ENCODE measurements at regions not wholly inside any gene's neighbourhood (a gene's known extent, or its start where the extent isn't known, plus 50 kb on each side); places are given as distances from the start of the nearest gene placed in this dataset.

- ATAC-seq (no peak), DNase-seq (ENCODE audit: low spot score) (no peak)
- peaks cover 12% of the 10 kb centered on the region for H3K4me1 Mint-ChIP-seq
- H3K27ac Mint-ChIP-seq, result no peak overlapping the region
- peaks cover 11% of the 10 kb centered on the region for H3K9me3 Mint-ChIP-seq
- H3K36me3 Mint-ChIP-seq, result peaks cover 9% of the 10 kb centered on the region
- H3K27me3 Mint-ChIP-seq (ENCODE audit: low read depth), result peaks cover 8% of the 10 kb centered on the region
- TF ChIP-seq GTF2I (CRISPR knock-in tag; conservative IDR thresholded peaks at IDR 0.05), result no peak
- TF ChIP-seq ESRRA (CRISPR knock-in tag; IDR thresholded peaks at IDR 0.05; ENCODE audit: borderline replicate concordance), result no peak
- TF ChIP-seq PRRX2 (CRISPR knock-in tag; IDR thresholded peaks at IDR 0.05), result no peak
- no peak for TF ChIP-seq PRDM15 (CRISPR knock-in tag; IDR thresholded peaks at IDR 0.05)
- TF ChIP-seq ZNF232 (CRISPR knock-in tag; IDR thresholded peaks at IDR 0.05), result no peak
- TF ChIP-seq ELF4 (CRISPR knock-in tag; IDR thresholded peaks at IDR 0.05; ENCODE audit: low read depth), result no peak
- no peak for TF ChIP-seq ZNF671 (CRISPR knock-in tag; IDR thresholded peaks at IDR 0.05)
- no peak for TF ChIP-seq ATF6 (CRISPR knock-in tag; IDR thresholded peaks at IDR 0.05)
- no peak for TF ChIP-seq IRF2 (CRISPR knock-in tag; IDR thresholded peaks at IDR 0.05; ENCODE audit: borderline replicate concordance, low read depth)
- POLR2A ChIA-PET, result no interaction called here
- CTCF ChIA-PET, result interaction anchor here (0.6 kb wide), 1 partner anchor 10 kb away, joined by 5 read pairs; no protein-coding TSS in a partner anchor
- H3K4me3 Mint-ChIP-seq, result no peak overlapping the region
These were observed 704.2 kb upstream of the TMEM132C start for GRCh38 chr12:127562816-127563215.

- DNase-seq (ENCODE audit: low spot score) (no peak), ATAC-seq (no peak)
- no peak for TF ChIP-seq ZSCAN18 (CRISPR knock-in tag; IDR thresholded peaks at IDR 0.05)
- TF ChIP-seq RELA (CRISPR knock-in tag; IDR thresholded peaks at IDR 0.05; ENCODE audit: borderline replicate concordance), result no peak
- TF ChIP-seq AR (CRISPR knock-in tag; IDR thresholded peaks at IDR 0.05), result no peak
- TF ChIP-seq ATF2 (CRISPR knock-in tag; IDR thresholded peaks at IDR 0.05; ENCODE audit: borderline replicate concordance, low read depth), result no peak
- TF ChIP-seq TEAD1 (CRISPR knock-in tag; IDR thresholded peaks at IDR 0.05), result no peak
- TF ChIP-seq KAT7 (CRISPR knock-in tag; IDR thresholded peaks at IDR 0.05; ENCODE audit: borderline replicate concordance), result no peak
- no peak for TF ChIP-seq ATF3 (CRISPR knock-in tag; conservative IDR thresholded peaks at IDR 0.05)
- TF ChIP-seq FOXJ3 (CRISPR knock-in tag; IDR thresholded peaks at IDR 0.05; ENCODE audit: borderline replicate concordance), result no peak
- no peak for TF ChIP-seq MYBL2 (CRISPR knock-in tag; IDR thresholded peaks at IDR 0.05)
- no peak for TF ChIP-seq FOXP4 (CRISPR knock-in tag; IDR thresholded peaks at IDR 0.05)
- no peak for TF ChIP-seq CREB1 (CRISPR knock-in tag; IDR thresholded peaks at IDR 0.05)
- no peak for TF ChIP-seq ESRRA (CRISPR knock-in tag; IDR thresholded peaks at IDR 0.05; ENCODE audit: borderline replicate concordance)
- ChIA-PET POLR2A (no interaction called here), CTCF (no interaction called here)
- Mint-ChIP-seq H3K36me3 (peaks cover 12% of the 10 kb centered on the region), H3K4me3 (no peak overlapping the region), H3K27me3 (ENCODE audit: low read depth) (peaks cover 28% of the 10 kb centered on the region), H3K4me1 (0 out of 2 replicates have a peak, but pooled peaks cover 4% of the 10 kb centered on the region), H3K27ac (no peak overlapping the region), H3K9me3 (peaks cover 14% of the 10 kb centered on the region)
These were observed 701.7 kb upstream of the TMEM132C start for GRCh38 chr12:127565241-127565640.
